Renal pelvis (tissue), 1 donor: ENCODE measurements at regions not wholly inside any gene's neighbourhood (a gene's known extent, or its start where the extent isn't known, plus 50 kb on each side); places are given as distances from the start of the nearest gene placed in this dataset.

Experiments
- DNase-seq: peaks from one replicate; pipeline ENCODE4 v3.0.0-alpha.2; 2013

DNA sequence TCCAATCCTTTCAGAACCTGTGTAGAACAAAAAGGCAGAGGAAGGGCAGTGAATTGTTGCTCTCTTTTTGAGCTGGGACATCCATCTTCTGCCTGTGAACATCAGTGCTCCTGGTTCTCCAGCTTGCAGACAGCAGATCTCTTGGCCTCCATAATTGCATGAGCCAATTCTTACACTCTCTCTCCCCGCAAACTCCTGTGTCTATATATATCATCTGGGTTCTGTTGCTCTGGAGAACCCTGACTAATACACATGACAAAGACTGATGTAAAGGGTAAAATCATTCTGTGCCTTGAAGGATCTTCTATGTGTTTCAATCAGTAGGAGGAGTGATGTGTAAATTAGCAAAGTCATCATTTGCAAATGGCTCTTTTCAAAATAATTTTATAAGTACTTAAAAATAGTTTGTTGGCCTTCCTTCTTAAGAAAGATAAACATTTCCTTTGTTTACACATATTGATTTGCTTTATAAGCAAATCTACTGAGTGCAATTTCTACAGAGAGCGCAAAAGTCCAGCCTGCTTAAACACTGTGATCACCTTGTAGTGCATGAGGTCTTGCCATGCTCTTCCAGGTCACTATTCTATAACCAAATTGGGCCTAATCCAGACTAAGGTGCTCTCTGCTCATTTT, 154.9 kb upstream of the ANKRD28 start:
- DNase-seq: no peak

GRCh38 chr3:15953841-15954240, 156.1 kb upstream of the ANKRD28 start:
- no peak for DNase-seq

- no peak for DNase-seq
Measured at GRCh38 chr3:15955968-15956367, 158.2 kb upstream of the ANKRD28 start.

- no peak for DNase-seq
Measured at GRCh38 chr3:15958692-15959433, 161.1 kb upstream of the ANKRD28 start.

DNA sequence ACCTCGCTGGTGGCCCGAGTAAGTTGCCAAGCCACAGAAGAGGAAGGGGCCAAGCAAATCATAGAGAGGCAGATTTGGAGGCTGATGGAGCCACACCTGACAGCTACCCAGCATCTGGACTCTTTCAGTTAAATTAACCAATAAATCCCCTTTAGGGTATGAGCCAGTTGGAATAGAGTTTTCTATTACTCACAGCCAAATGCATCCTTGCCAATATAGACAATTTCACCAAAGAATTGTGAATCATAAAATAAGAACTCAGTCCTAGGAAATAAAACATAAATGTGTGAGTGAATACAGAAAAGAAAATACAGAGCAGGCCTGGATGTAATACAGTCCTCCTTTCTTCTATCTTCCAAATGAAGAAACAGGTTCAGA, 161.6 kb upstream of the ANKRD28 start:
- no peak for DNase-seq

- DNase-seq: peak; percentile 61
Measured at GRCh38 chr3:15964605-15965442, 167.0 kb upstream of the ANKRD28 start.

DNA sequence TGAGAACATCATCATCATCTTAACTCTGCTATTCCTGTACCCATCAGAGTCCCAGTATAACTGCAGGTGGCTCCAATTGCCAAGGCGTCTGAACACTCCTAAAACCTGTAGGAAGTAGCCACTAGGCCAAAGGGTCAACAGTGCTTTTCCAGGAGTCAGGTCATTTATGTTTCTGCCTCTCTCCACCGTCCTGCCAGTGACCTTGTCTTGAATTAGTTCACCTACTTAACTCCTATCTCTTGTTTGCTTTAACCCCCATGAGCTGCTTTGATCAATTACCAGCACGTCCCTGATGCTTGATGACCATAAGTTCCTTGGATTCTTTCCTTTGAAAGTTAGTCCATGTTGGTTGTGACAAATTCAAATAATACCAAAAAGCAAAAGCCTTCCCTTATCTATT, 169.8 kb upstream of the ANKRD28 start:
- no peak for DNase-seq

- no peak for DNase-seq
Measured at GRCh38 chr3:15969874-15970640, 172.3 kb upstream of the ANKRD28 start.

DNA sequence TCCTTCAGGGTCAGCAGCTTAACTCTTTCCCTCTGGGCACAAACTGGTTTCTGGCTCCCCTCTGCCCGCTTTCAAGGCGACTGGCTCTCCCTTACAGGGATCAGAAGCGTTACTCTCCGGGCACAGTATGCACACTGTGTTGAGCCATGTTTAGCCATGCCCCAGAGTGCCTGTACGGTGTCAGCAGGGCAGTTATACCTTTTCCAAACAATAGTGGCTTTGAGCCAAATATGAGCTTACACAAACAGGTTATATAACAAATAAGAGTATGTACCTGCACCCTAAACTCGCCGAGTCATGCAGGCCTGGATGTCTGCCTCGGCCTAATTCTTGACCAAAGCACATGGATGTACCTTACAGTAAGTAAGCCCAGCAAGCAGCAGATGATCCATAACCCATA, 175.6 kb upstream of the ANKRD28 start:
- no peak for DNase-seq

DNA sequence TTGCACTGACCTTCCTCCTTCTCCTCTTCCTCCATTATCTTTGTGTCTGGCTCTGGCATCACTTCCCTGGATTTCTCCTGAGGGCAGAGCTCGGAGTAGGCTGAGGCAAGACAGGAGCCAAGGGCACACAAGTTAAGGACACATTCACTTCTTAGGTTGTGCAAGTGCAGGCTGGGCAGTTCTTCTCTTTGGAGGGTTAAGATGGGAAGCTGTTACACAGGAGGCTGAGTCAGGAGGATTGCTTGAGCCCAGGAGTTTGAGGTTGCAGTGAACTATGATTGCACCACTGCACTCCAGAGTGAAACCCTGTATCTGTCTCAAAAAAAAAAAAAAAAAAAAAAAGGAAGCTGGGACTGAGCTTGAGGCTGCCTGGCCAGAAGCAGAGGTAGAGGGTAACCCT, 176.2 kb upstream of the ANKRD28 start:
- no peak for DNase-seq

DNA sequence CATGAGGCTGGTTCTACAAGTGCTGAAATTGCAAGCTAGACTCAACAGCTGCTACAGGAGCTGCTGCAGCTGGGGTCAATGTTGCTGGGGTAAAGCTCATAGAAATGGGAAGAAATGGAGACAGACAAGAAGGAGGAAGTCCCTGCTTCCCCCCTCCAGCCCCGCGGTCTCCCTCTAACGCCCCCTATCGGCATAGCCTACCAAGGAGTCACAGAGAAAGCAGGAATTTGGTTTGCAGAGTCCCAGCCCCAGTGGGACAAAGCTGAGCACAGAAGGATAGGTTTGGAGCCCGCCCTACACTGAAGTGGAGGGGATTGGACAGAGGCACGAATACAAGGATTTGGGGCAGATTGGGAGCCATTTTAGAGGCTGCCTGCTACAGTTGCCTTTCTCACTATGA, 176.9 kb upstream of the ANKRD28 start:
- DNase-seq: no peak

DNA sequence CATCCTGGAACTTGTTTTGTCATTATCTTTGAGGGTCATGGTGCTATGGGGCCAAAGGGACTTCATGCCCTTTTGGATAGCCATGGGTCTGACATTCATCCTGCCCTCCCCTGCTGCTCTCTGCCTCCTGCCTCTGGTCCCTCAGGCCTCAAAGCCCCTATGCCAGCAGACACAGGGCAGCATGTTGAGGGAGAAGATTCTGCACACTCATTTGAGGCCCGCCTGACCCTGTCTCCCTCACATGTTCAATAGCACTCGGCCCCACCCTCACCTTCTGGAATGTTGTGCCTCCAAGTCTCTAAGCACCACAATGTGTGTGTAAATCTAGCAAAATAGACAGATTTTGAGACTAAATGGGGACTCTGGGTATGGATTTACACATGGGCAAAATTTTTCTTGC, 178.7 kb upstream of the ANKRD28 start:
- DNase-seq: no peak

- DNase-seq: no peak
Measured at GRCh38 chr3:15977090-15977489, 179.3 kb upstream of the ANKRD28 start.

DNA sequence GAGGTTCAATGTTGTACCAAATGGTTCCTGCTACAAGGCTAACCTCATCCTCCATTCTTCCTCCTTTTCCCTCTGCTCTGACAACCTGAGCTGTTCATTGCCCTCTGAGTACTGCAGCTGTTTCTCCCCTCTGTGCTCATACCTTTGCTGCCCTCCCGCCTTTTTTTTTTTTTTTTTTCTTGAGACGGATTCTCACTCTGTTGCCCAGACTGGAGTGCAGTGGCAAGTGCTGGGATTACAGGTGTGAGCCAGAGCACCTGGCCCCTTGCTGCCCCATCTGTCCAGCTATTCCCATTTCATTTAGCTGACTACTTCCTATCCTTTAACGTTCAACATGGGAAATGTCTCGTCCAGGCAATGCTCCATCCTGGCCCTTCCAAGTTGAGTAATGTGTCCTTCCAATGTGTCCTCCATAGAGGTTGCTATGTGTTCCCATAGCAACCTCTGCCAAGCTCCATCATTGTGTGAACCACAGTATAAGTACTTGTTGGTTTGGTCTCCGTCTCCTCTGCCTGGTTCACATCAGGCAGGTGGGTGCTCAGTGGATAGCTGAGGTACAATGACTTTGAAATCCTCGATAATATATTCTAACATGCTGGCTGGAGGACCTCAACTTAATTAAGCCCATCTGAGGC, 179.9 kb upstream of the ANKRD28 start:
- no peak for DNase-seq

GRCh38 chr3:15978801-15979200, 181.0 kb upstream of the ANKRD28 start:
- DNase-seq: no peak

- no peak for DNase-seq
Measured at GRCh38 chr3:15979495-15979894, 181.7 kb upstream of the ANKRD28 start.

DNA sequence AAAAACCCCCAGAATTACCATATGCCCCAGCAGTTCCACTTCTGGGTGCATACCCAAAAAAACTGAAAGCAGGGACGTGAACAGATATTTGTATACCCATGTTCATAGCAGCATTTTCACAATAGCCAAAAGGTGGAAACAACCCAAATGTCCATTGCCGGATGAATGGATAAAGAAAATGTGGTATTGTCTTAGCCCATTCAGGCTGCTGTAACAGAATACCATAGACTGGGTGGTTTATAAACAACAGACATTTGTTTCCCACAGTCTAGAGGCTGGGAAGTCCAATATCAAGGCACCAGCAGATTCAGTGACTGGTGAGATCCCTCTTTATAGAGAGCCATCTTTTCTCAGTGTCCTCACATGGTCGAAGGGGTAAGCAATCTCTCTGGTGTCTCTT, 182.1 kb upstream of the ANKRD28 start:
- no peak for DNase-seq

DNA sequence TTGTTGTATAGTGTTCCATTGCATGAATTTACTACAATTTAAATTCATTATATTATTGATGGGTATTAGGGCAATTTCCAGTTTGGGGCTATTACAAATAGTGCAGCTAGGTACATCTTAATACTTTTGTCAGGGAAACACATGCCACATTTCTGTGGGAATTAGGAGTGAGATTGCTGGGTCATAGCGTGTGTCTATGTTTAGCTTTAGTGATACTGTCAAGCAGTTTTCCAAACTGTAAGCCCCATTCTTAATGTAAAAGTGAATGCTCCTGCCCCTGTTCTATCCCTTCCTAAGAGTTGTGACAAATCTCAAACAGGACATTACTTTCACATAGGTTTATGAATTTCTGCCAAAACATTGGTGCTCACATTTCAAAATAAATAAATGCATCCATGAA, 184.5 kb upstream of the ANKRD28 start:
- DNase-seq: no peak

DNA sequence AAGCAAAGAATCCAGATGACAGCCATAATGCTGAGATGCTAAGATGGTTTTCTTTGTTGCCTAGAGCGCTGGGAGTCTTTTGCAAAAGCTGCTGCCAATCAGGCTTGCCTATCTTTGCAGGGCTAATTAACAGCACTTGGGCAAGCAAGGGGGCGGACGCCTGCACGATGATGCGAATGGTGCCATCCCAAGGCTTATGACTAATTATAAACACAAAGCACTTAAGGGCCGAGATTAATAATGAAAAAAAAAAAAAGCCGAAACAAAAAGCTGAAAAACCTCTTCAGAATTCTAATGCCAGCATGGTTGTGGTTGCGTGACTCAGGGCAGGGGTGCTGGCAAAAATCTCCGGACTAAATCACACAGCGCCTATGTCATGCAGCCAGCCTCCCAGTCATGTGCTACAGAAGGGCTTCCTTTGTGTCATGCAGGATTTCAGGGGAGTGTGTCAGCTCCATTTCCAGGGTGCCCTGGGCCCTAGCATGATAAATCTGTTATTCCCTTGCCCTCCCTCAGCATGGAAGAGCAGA, 185.0 kb upstream of the ANKRD28 start:
- no peak for DNase-seq

DNA sequence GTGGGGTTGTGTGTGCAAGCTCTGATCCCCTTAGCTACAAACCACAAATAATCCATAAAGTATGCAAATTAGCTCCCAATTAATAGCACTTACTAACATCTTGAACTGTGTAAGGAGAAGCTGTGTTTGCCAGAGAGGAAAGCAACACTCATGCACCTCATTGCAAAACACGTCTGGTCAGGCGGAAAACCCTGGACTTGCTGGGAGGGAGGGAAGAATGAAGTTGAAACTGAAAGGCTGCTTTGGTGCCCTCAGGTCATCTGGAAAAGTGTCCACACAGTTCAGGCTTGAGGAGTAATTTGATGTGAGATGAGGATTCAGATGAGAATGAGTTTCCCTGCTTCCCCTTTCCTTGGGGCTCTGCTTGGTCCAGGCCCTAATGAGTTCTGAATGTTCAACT, 185.5 kb upstream of the ANKRD28 start:
- no peak for DNase-seq

GRCh38 chr3:15983693-15984092, 185.9 kb upstream of the ANKRD28 start:
- DNase-seq: no peak

GRCh38 chr3:15989419-15989818, 185.1 kb upstream of the GALNT15 start:
- no peak for DNase-seq
